SK-N-SH (cell line): ENCODE measurements at regions not wholly inside any gene's neighbourhood (a gene's known extent, or its start where the extent isn't known, plus 50 kb on each side); places are given as distances from the start of the nearest gene placed in this dataset.

Experiments used
- CTCF ChIA-PET: fragments of 300-600, 350-600 bp; formaldehyde crosslinking; extraction: SDS; loops from one replicate; lab custom pipeline; 2021; lab: Yijun Ruan, JAX
- POLR2A ChIA-PET: fragments of 350-600 bp; sonication (Branson Sonifier 250); formaldehyde crosslinking; extraction: SDS; loops from one replicate; lab custom pipeline; 2020; ENCODE audit warnings: antibody characterized with exemption, inconsistent platforms; lab: Yijun Ruan, JAX
- DNase-seq: peaks from one replicate; pipeline ENCODE4 v3.0.0; 2012
- H2AFZ ChIP-seq: fragments of 200-600 bp; sonication (generic); 2 replicates; pipeline ENCODE4 v1.8.1; 2016; ENCODE audit warnings: antibody characterized with exemption, mild to moderate bottlenecking, low read depth
- H3F3A ChIP-seq: fragments of 200-600 bp; sonication (generic); replicated peaks from 2 replicates; pipeline ENCODE3; 2016; ENCODE audit warnings: antibody characterized with exemption, mild to moderate bottlenecking; ENCODE audit not compliant: insufficient read depth
- H3K27ac ChIP-seq, 2 experiments: fragments of 200-500 bp in 1 of 2; fragments of 200-600 bp in 1 of 2; sonication (Bioruptor generic) in 1 of 2; sonication (generic), shearing (Covaris generic) in 1 of 2; 2 replicates each; pipeline versions ENCODE4 v1.5.1 to v1.6.1; 2014 to 2016; ENCODE audit warnings: low read depth in 2 of 2, inconsistent platforms in 1 of 2, low read length in 1 of 2, mild to moderate bottlenecking in 1 of 2, mixed read lengths in 1 of 2
- H3K27me3 ChIP-seq: fragments of 200-600 bp; sonication (generic), shearing (Covaris generic); 2 replicates; pipeline ENCODE4 v1.6.1; 2016; ENCODE audit warnings: mixed run types; ENCODE audit not compliant: insufficient read depth
- H3K36me3 ChIP-seq, 2 experiments: fragments of 200-500 bp in 1 of 2; fragments of 200-600 bp in 1 of 2; sonication (Bioruptor generic) in 1 of 2; sonication (generic) in 1 of 2; replicated peaks in 1 of 2; 2 replicates each; pipeline versions ENCODE3 to v1.5.1; 2014 to 2016; ENCODE audit warnings: low read length in 1 of 2, mild to moderate bottlenecking in 1 of 2; ENCODE audit not compliant: insufficient read depth in 2 of 2, control insufficient read depth in 1 of 2
- H3K4me1 ChIP-seq, 2 experiments: fragments of 200-500 bp in 1 of 2; fragments of 200-600 bp in 1 of 2; sonication (Bioruptor generic) in 1 of 2; sonication (generic), shearing (Covaris generic) in 1 of 2; 2 replicates each; pipeline versions ENCODE4 v1.5.1 to v1.6.1; 2014 to 2016; ENCODE audit warnings: low read depth in 1 of 2, low read length in 1 of 2, mixed run types in 1 of 2; ENCODE audit not compliant: insufficient read depth in 2 of 2, control insufficient read depth in 1 of 2
- H3K4me2 ChIP-seq: fragments of 200-600 bp; sonication (generic), shearing (Covaris generic); 2 replicates; pipeline ENCODE4 v1.6.1; 2017; ENCODE audit warnings: mixed run types
- H3K4me3 ChIP-seq, 2 experiments: fragments of 200-500 bp in 1 of 2; fragments of 200-600 bp in 1 of 2; sonication (Bioruptor generic) in 1 of 2; sonication (generic), shearing (Covaris generic) in 1 of 2; 2 replicates each; pipeline versions ENCODE4 v1.5.1 to v1.8.1; 2014 to 2016; ENCODE audit warnings: low read depth in 2 of 2, inconsistent platforms in 1 of 2, low read length in 1 of 2, mild to moderate bottlenecking in 1 of 2, mixed read lengths in 1 of 2, moderate library complexity in 1 of 2
- H3K79me2 ChIP-seq: fragments of 200-600 bp; sonication (generic); 2 replicates; pipeline ENCODE4 v1.8.1; 2017; ENCODE audit warnings: mild to moderate bottlenecking; ENCODE audit not compliant: insufficient read depth
- H3K9ac ChIP-seq: fragments of 200-600 bp; sonication (generic); 2 replicates; pipeline ENCODE4 v1.6.1; 2017; ENCODE audit warnings: mixed run types
- H3K9me2 ChIP-seq: fragments of 200-600 bp; sonication (generic); 2 replicates; pipeline ENCODE4 v1.6.1; 2017; ENCODE audit warnings: mixed run types
- H3K9me3 ChIP-seq: fragments of 200-600 bp; sonication (generic); 2 replicates; pipeline ENCODE4 v1.6.1; 2017; ENCODE audit warnings: mixed run types, mild to moderate bottlenecking, moderate library complexity
- H4K20me1 ChIP-seq: fragments of 200-600 bp; sonication (generic); 2 replicates; pipeline ENCODE4 v1.6.1; 2017; ENCODE audit warnings: mild to moderate bottlenecking, mixed run types; ENCODE audit not compliant: insufficient read depth
- CHD2 ChIP-seq: fragments of 150-350 bp; IDR thresholded peaks from 2 replicates; pipeline ENCODE4 v1.6.1; 2018; ENCODE audit warnings: low read length; ENCODE audit not compliant: partially characterized antibody
- CTCF ChIP-seq: fragments of 200-600 bp; sonication (generic); IDR thresholded peaks from 2 replicates; pipeline ENCODE4 v1.6.1; 2017; ENCODE audit warnings: antibody characterized with exemption, mild to moderate bottlenecking, moderate library complexity
- ELF1 ChIP-seq: IDR thresholded peaks from 2 replicates; pipeline ENCODE4 v1.4.0; 2012
- EP300 ChIP-seq, 2 experiments: IDR thresholded peaks; 2 replicates each; pipeline versions ENCODE4 v1.4.0 to v1.6.1; 2012; ENCODE audit warnings: borderline replicate concordance in 1 of 2, low read depth in 1 of 2, low read length in 1 of 2
- EZH2phosphoT487 ChIP-seq: fragments of 200-600 bp; sonication (generic); IDR thresholded peaks from 2 replicates; pipeline ENCODE4 v1.6.1; 2017; ENCODE audit warnings: low read depth, mixed run types, mild to moderate bottlenecking, antibody characterized with exemption, moderate library complexity, borderline replicate concordance
- FOXJ3 ChIP-seq: sonication (generic); formaldehyde crosslinking; IDR thresholded peaks from 2 replicates; pipeline ENCODE4 v1.5.1; 2020; ENCODE audit warnings: mild to moderate bottlenecking, missing genetic modification reagents
- FOXM1 ChIP-seq: IDR thresholded peaks from 2 replicates; pipeline ENCODE4 v1.4.0; 2012; ENCODE audit warnings: low read depth, mild to moderate bottlenecking
- GABPA ChIP-seq: IDR thresholded peaks from 2 replicates; pipeline ENCODE4 v1.4.0; 2012; ENCODE audit warnings: low read depth, mild to moderate bottlenecking
- GATA2 ChIP-seq: sonication (generic); formaldehyde crosslinking; IDR thresholded peaks from 2 replicates; pipeline ENCODE4 v1.5.0; 2020; ENCODE audit warnings: mild to moderate bottlenecking, missing genetic modification reagents
- JUND ChIP-seq: IDR thresholded peaks from 2 replicates; pipeline ENCODE4 v1.4.0; 2012
- MAX ChIP-seq: IDR thresholded peaks from 2 replicates; pipeline ENCODE4 v1.4.0; 2012; ENCODE audit warnings: low read depth
- MEF2A ChIP-seq: IDR thresholded peaks from 2 replicates; pipeline ENCODE4 v1.4.0; 2012; ENCODE audit warnings: low read depth, borderline replicate concordance
- MXI1 ChIP-seq: IDR thresholded peaks from 2 replicates; pipeline ENCODE4 v1.6.1; 2012; ENCODE audit warnings: mild to moderate bottlenecking, low read depth, low read length, improper control_type of control experiment
- NFIC ChIP-seq: IDR thresholded peaks from 2 replicates; pipeline ENCODE4 v1.4.0; 2012; ENCODE audit warnings: borderline replicate concordance
- NRF1 ChIP-seq: IDR thresholded peaks from 2 replicates; pipeline ENCODE4 v1.6.1; 2012; ENCODE audit warnings: low read depth, mild to moderate bottlenecking, low read length
- RFX5 ChIP-seq: IDR thresholded peaks from 2 replicates; pipeline ENCODE4 v1.6.1; 2012; ENCODE audit warnings: mild to moderate bottlenecking, improper control_type of control experiment, low read length
- RXRA ChIP-seq: IDR thresholded peaks from 2 replicates; pipeline ENCODE4 v1.4.0; 2012; ENCODE audit warnings: low read depth, mild to moderate bottlenecking, borderline replicate concordance
- SIN3A ChIP-seq: IDR thresholded peaks from 2 replicates; pipeline ENCODE4 v1.6.1; 2012; ENCODE audit warnings: low read depth, mild to moderate bottlenecking, low read length, moderate library complexity, borderline replicate concordance
- TAF1 ChIP-seq: IDR thresholded peaks from 2 replicates; pipeline ENCODE4 v1.6.1; 2012; ENCODE audit warnings: low read depth, mild to moderate bottlenecking, low read length, moderate library complexity, borderline replicate concordance
- TCF12 ChIP-seq: IDR thresholded peaks from 2 replicates; pipeline ENCODE4 v1.4.0; 2012
- ZBTB33 ChIP-seq: IDR thresholded peaks from 2 replicates; pipeline ENCODE4 v1.4.0; 2012; ENCODE audit warnings: low read depth, borderline replicate concordance
- WGBS: methylation state at CpG from one replicate; pipeline ENCODE4 v1.1.6; 2017; ENCODE audit warnings: low lambda C conversion rate; 5-methylcytosine and 5-hydroxymethylcytosine counted together

- 36% methylated on average over 8 of the region's 8 CpGs for WGBS
- POLR2A ChIA-PET = no interaction called here
These were observed 80.5 kb upstream of the SYNDIG1 start for GRCh38 chr20:24388828-24389380.

GRCh38 chr20:24385547-24385946, 83.9 kb upstream of the SYNDIG1 start:
- H3K27ac ChIP-seq = no peak overlapping the region
- no peaks in the 10 kb centered on the region for H3K36me3 ChIP-seq
- H3K27me3 ChIP-seq = no peaks in the 10 kb centered on the region
- no peak overlapping the region for H3K4me3 ChIP-seq
- H3K4me2 ChIP-seq = no peak overlapping the region
- H3F3A ChIP-seq = no peaks in the 10 kb centered on the region
- no peaks in the 10 kb centered on the region for H4K20me1 ChIP-seq
- no peaks in the 10 kb centered on the region for H3K79me2 ChIP-seq
- DNase-seq = no peak
- POLR2A ChIA-PET = no interaction called here
- TF ChIP-seq RXRA = no peak
- TF ChIP-seq CTCF = no peak
- TF ChIP-seq FOXM1 = no peak
- no peak for TF ChIP-seq SIN3A
- no peak for TF ChIP-seq ELF1
- no peak for TF ChIP-seq MXI1
- no peak for TF ChIP-seq ZBTB33
- TF ChIP-seq EZH2phosphoT487 = no peak
- TF ChIP-seq GATA2 (CRISPR knock-in tag) = no peak
- no peak for TF ChIP-seq JUND
- TF ChIP-seq CHD2 = no peak
- TF ChIP-seq MAX = no peak
- TF ChIP-seq TAF1 = no peak
- no peak for TF ChIP-seq GABPA
- TF ChIP-seq NRF1 = no peak
- no peak for TF ChIP-seq RFX5
- no peak for TF ChIP-seq FOXJ3
- TF ChIP-seq TCF12 = no peak
- TF ChIP-seq EP300 (IDR thresholded peaks at IDR 0.05; ENCODE audit: borderline replicate concordance in 1 of 2, low read depth in 1 of 2, low read length in 1 of 2) = no peak
- no peak for TF ChIP-seq NFIC
- H3K9me2 ChIP-seq = no peaks in the 10 kb centered on the region
- H3K9me3 ChIP-seq = no peaks in the 10 kb centered on the region
- H2AFZ ChIP-seq = no peak overlapping the region
- CTCF ChIA-PET = interaction anchor here (0.5 kb wide), 1 partner anchor 1040 kb away, joined by 3 read pairs; no protein-coding TSS in a partner anchor
- no peak overlapping the region for H3K9ac ChIP-seq
- H3K4me1 ChIP-seq = peaks cover 0 to 13% of the 10 kb centered on the region in 2 experiments; a peak in 2 of 4 replicates
- WGBS = 44% methylated on average over 5 of the region's 5 CpGs

More at GRCh38 chr20:24388828-24389380, 80.5 kb upstream of the SYNDIG1 start:
- H4K20me1 ChIP-seq = no peaks in the 10 kb centered on the region
- no peak overlapping the region for H2AFZ ChIP-seq
- no peaks in the 10 kb centered on the region for H3K27me3 ChIP-seq
- no peaks in the 10 kb centered on the region for H3F3A ChIP-seq
- H3K79me2 ChIP-seq = no peaks in the 10 kb centered on the region
- no peaks in the 10 kb centered on the region for H3K4me1 ChIP-seq
- H3K4me3 ChIP-seq = no peak overlapping the region
- H3K9me3 ChIP-seq = no peaks in the 10 kb centered on the region
- no peak overlapping the region for H3K4me2 ChIP-seq
- H3K9me2 ChIP-seq = no peaks in the 10 kb centered on the region
- TF ChIP-seq SIN3A (no peak), MEF2A (no peak), FOXJ3 (no peak)
- CTCF ChIA-PET = no interaction called here
- DNase-seq = no peak
- H3K36me3 ChIP-seq = no peaks in the 10 kb centered on the region
- H3K27ac ChIP-seq = no peak overlapping the region
- no peak overlapping the region for H3K9ac ChIP-seq
